ENCODE measurements at regions not wholly inside any gene's neighbourhood (a gene's known extent, or its start where the extent isn't known, plus 50 kb on each side); places are given as distances from the start of the nearest gene placed in this dataset.
"Not testable (repeated sequence)": the region's sequence is repeated elsewhere in the genome, so short reads cannot be mapped to it uniquely, and the experiment has no call there.

DNA sequence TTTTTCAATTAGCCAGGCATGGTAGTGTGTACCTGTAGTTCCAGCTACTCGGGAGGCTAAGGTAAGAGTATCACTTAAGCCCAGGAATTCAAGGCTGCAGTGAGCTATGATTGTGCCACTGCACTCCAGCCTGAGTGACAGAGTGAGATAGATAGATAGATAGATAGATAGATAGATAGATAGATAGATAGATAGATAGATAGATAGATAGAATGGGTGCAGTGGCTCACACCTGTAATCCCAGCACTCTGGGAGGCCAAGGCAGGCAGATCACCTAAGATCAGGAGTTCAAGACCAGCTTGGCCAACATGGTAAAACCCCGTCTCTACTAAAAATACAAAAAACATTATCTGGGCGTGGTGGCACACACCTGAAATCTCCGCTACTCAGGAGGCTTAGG, 85.6 kb upstream of the CAB39 start:
- TF ChIP-seq CTCF, POLR2AphosphoS5, POLR2A, EP300 (IDR thresholded peaks at IDR 0.05): not testable (repeated sequence)
